OCI-LY7 (cell line): ENCODE measurements at regions not wholly inside any gene's neighbourhood (a gene's known extent, or its start where the extent isn't known, plus 50 kb on each side); places are given as distances from the start of the nearest gene placed in this dataset.

Experiments
- EZH2phosphoT487 ChIP-seq: fragments of 200-600 bp; sonication (generic); IDR thresholded peaks from 2 replicates; pipeline ENCODE4 v1.6.1; 2018; ENCODE audit warnings: low read depth, borderline replicate concordance, mild to moderate bottlenecking, mixed run types, antibody characterized with exemption, low read length, moderate library complexity, mixed read lengths
- TF ChIP-seq, protein P1 (sequence below): fragments of 200-600 bp; sonication (generic); conservative IDR thresholded peaks from 2 replicates; pipeline ENCODE4 v1.5.1; 2014; ENCODE audit warnings: mild to moderate bottlenecking, antibody characterized with exemption, low read length, moderate library complexity, mixed read lengths

DNA sequence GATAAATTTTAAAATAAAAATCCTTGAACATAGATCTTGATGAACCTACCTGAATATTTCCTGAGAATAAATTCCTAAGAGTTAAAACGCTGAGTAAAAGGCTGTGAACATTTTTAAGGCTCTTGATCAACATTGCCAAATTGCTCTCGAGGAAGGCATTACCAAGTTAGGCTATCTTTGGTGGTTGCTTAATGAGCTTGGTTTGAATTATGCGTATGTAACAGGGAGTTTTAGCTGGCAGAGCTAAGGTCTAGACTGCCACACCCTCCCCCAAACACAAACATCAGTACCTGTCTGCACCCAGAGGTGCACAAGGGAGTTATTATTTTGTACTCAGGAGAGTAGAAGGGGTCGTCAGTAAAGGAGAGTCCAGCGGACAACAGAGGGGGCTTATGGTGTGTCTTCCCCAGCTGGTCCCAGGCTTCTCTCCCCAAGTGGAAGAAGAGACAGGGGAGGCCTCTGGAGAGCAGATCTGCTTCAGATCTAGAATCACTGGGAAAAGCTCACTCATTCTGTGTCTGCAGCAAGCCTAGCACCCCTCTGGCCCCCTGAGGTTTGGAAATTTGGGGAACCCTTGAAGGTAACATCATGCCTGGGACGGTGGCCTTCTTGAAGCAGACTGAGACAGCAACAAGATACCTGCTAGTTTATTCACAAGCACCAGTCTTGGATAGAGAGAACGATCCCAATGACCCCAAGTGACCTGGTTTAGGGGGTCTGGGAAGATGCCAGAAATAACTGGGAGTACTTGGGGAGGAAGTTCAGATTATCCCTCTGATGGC is 197.2 kb upstream of the ID2 start:
- TF ChIP-seq, protein P1, sequence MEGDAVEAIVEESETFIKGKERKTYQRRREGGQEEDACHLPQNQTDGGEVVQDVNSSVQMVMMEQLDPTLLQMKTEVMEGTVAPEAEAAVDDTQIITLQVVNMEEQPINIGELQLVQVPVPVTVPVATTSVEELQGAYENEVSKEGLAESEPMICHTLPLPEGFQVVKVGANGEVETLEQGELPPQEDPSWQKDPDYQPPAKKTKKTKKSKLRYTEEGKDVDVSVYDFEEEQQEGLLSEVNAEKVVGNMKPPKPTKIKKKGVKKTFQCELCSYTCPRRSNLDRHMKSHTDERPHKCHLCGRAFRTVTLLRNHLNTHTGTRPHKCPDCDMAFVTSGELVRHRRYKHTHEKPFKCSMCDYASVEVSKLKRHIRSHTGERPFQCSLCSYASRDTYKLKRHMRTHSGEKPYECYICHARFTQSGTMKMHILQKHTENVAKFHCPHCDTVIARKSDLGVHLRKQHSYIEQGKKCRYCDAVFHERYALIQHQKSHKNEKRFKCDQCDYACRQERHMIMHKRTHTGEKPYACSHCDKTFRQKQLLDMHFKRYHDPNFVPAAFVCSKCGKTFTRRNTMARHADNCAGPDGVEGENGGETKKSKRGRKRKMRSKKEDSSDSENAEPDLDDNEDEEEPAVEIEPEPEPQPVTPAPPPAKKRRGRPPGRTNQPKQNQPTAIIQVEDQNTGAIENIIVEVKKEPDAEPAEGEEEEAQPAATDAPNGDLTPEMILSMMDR: no peak
- no peak for TF ChIP-seq EZH2phosphoT487
